AG09319 (cell line): ENCODE measurements at regions not wholly inside any gene's neighbourhood (a gene's known extent, or its start where the extent isn't known, plus 50 kb on each side); places are given as distances from the start of the nearest gene placed in this dataset.

Source experiments
- DNase-seq: peaks from one replicate; pipeline ENCODE4 v3.0.0-alpha.2; 2010; ENCODE audit warnings: low read depth; ENCODE audit errors: extremely low read depth
- CTCF ChIP-seq: IDR thresholded peaks from 2 replicates; pipeline ENCODE4 v1.5.1; 2011; ENCODE audit warnings: low read depth, mild to moderate bottlenecking, inconsistent platforms, low read length, moderate library complexity

GRCh38 chr18:27707201-27707600, 469.7 kb downstream of the CDH2 start:
- TF ChIP-seq CTCF: no peak
- no peak for DNase-seq

- no peak for TF ChIP-seq CTCF
- no peak for DNase-seq
These were observed 472.1 kb downstream of the CDH2 start for GRCh38 chr18:27704736-27705361.

GRCh38 chr18:27699137-27699536, 477.8 kb downstream of the CDH2 start:
- TF ChIP-seq CTCF: no peak
- DNase-seq: no peak

GRCh38 chr18:27696148-27696547, 480.8 kb downstream of the CDH2 start:
- no peak for TF ChIP-seq CTCF

GRCh38 chr18:27695503-27695902, 481.4 kb downstream of the CDH2 start:
- TF ChIP-seq CTCF: no peak
- DNase-seq: no peak

More at GRCh38 chr18:27696148-27696547, 480.8 kb downstream of the CDH2 start:
- DNase-seq: no peak

GRCh38 chr18:27695052-27695451, 481.9 kb downstream of the CDH2 start:
- no peak for TF ChIP-seq CTCF
- DNase-seq: no peak

- DNase-seq: no peak
- no peak for TF ChIP-seq CTCF
These were observed 488.3 kb downstream of the CDH2 start for GRCh38 chr18:27688581-27688980.
